ENCODE measurements at regions not wholly inside any gene's neighbourhood (a gene's known extent, or its start where the extent isn't known, plus 50 kb on each side); places are given as distances from the start of the nearest gene placed in this dataset.

- no peaks in the 10 kb centered on the region for H4K20me1 ChIP-seq (ENCODE audit: insufficient read depth, low read length)
- no peak for TF ChIP-seq EZH2 (IDR thresholded peaks at IDR 0.05; ENCODE audit: borderline replicate concordance, low read length)
- no peak for TF ChIP-seq CTCF (IDR thresholded peaks at IDR 0.05; ENCODE audit: low read length)
- H3K27me3 ChIP-seq (ENCODE audit: insufficient read depth, low read length), result no peaks in the 10 kb centered on the region
- H3K4me2 ChIP-seq (ENCODE audit: low read length), result no peak overlapping the region
- no peaks in the 10 kb centered on the region for H3K36me3 ChIP-seq (ENCODE audit: insufficient read depth, low read length)
- H3K79me2 ChIP-seq (ENCODE audit: insufficient read depth, low read length), result no peaks in the 10 kb centered on the region
- H3K9ac ChIP-seq (ENCODE audit: low read length), result no peak overlapping the region
- H3K4me1 ChIP-seq (ENCODE audit: insufficient read depth, low read length, severe bottlenecking), result no peaks in the 10 kb centered on the region
- H3K9me3 ChIP-seq (ENCODE audit: low read length), result no peaks in the 10 kb centered on the region
- no peaks in the 10 kb centered on the region for H3K9me2 ChIP-seq (ENCODE audit: low read depth, low read length)
- H3F3A ChIP-seq (ENCODE audit: insufficient read depth, low read length), result no peaks in the 10 kb centered on the region
- no peak overlapping the region for H3K4me3 ChIP-seq (ENCODE audit: low read depth, low read length, poor library complexity, severe bottlenecking)
- H2AFZ ChIP-seq (ENCODE audit: low read length), result no peak overlapping the region
- no peak overlapping the region for H3K27ac ChIP-seq (ENCODE audit: low read depth, low read length, poor library complexity, severe bottlenecking)
Measured at GRCh38 chr6:78810698-78811097, 56.7 kb upstream of the IRAK1BP1 start.

Measured in OCI-LY1 (cell line).